ENCODE measurements at regions not wholly inside any gene's neighbourhood (a gene's known extent, or its start where the extent isn't known, plus 50 kb on each side); places are given as distances from the start of the nearest gene placed in this dataset.

- DNase-seq: no peak
Observed at GRCh38 chr2:220673151-220673874, 898.8 kb downstream of the EPHA4 start.

- no peak for DNase-seq
Observed at GRCh38 chr2:220674033-220674432, 898.1 kb downstream of the EPHA4 start.

GRCh38 chr2:220676695-220677094, 895.4 kb downstream of the EPHA4 start:
- no peak for DNase-seq

GRCh38 chr2:220678943-220679342, 893.2 kb downstream of the EPHA4 start:
- no peak for DNase-seq

- no peak for DNase-seq
Observed at GRCh38 chr2:220682616-220683015, 889.5 kb downstream of the EPHA4 start.

GRCh38 chr2:220684099-220684498, 888.0 kb downstream of the EPHA4 start:
- DNase-seq: no peak

GRCh38 chr2:220687231-220687843, 884.8 kb downstream of the EPHA4 start:
- DNase-seq: peak; percentile 49 to 60

GRCh38 chr2:220695397-220696279, 876.5 kb downstream of the EPHA4 start:
- DNase-seq: no peak

GRCh38 chr2:220696280-220696669, 875.8 kb downstream of the EPHA4 start:
- DNase-seq: no peak

- DNase-seq: no peak
Observed at GRCh38 chr2:220697011-220697410, 875.1 kb downstream of the EPHA4 start.

- DNase-seq: no peak
Observed at GRCh38 chr2:220701115-220701514, 871.0 kb downstream of the EPHA4 start.

- DNase-seq: no peak
Observed at GRCh38 chr2:220703279-220703678, 868.8 kb downstream of the EPHA4 start.

- no peak for DNase-seq
Observed at GRCh38 chr2:220704081-220704480, 868.0 kb downstream of the EPHA4 start.

GRCh38 chr2:220704810-220705209, 867.3 kb downstream of the EPHA4 start:
- no peak for DNase-seq

GRCh38 chr2:220705678-220706077, 866.4 kb downstream of the EPHA4 start:
- DNase-seq: no peak

GRCh38 chr2:220707261-220707660, 864.8 kb downstream of the EPHA4 start:
- no peak for DNase-seq

- no peak for DNase-seq
Observed at GRCh38 chr2:220708366-220708765, 863.7 kb downstream of the EPHA4 start.

GRCh38 chr2:220717283-220717682, 854.8 kb downstream of the EPHA4 start:
- DNase-seq: no peak

- no peak for DNase-seq
Observed at GRCh38 chr2:220736778-220737177, 835.3 kb downstream of the EPHA4 start.

- DNase-seq: no peak
Observed at GRCh38 chr2:220743203-220743602, 828.9 kb downstream of the EPHA4 start.

- DNase-seq: no peak
Observed at GRCh38 chr2:220744861-220745260, 827.2 kb downstream of the EPHA4 start.

GRCh38 chr2:220745682-220746081, 826.4 kb downstream of the EPHA4 start:
- DNase-seq: no peak

- no peak for DNase-seq
Observed at GRCh38 chr2:220747736-220748135, 824.4 kb downstream of the EPHA4 start.
